ENCODE measurements at regions not wholly inside any gene's neighbourhood (a gene's known extent, or its start where the extent isn't known, plus 50 kb on each side); places are given as distances from the start of the nearest gene placed in this dataset.

- Histone ChIP-seq H3K4me1 (ENCODE audit: control insufficient read depth, insufficient read depth, low read length, poor library complexity, severe bottlenecking) (no peaks in the 10 kb centered on the region), H3K27ac (ENCODE audit: low read depth, low read length, severe bottlenecking) (no peak overlapping the region), H3K4me3 (ENCODE audit: extremely low read depth, insufficient read depth, low read length, poor library complexity, severe bottlenecking) (no peak overlapping the region), H3K36me3 (ENCODE audit: control insufficient read depth, insufficient read depth, low read length) (no peaks in the 10 kb centered on the region), H3K9me3 (ENCODE audit: control insufficient read depth, low read length) (no peaks in the 10 kb centered on the region)
- 81 to 93% methylated on average over 3 to 6 of the region's 7 CpGs for WGBS, 2 experiments (ENCODE audit: insufficient coverage in 2 of 2)
Observed at GRCh38 chr1:190736971-190737590, 259.4 kb upstream of the BRINP3 start.

DNA sequence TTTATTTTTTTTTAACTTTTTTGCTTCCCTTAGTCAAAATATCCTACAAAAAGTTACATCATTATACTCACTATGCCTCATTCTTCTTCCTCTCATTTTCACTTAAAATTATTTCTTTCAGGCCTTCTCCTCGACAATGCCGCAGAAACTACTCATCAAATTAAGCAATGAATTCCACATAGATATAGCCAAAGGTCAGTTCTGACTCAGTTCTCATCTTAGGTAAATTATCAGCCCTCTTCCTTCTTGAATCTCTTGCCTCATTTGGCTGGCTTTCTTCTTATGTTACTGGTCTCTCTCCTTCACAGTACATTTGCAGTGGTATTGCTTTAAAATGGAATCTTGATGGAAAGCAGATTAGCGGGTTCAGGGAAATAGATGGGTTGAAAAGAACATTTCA, 260.7 kb upstream of the BRINP3 start:
- Histone ChIP-seq H3K4me1 (ENCODE audit: control insufficient read depth, insufficient read depth, low read length, poor library complexity, severe bottlenecking) (no peaks in the 10 kb centered on the region), H3K36me3 (ENCODE audit: control insufficient read depth, insufficient read depth, low read length) (no peaks in the 10 kb centered on the region), H3K9me3 (ENCODE audit: control insufficient read depth, low read length) (no peaks in the 10 kb centered on the region), H3K27ac (ENCODE audit: low read depth, low read length, severe bottlenecking) (no peak overlapping the region), H3K4me3 (ENCODE audit: extremely low read depth, insufficient read depth, low read length, poor library complexity, severe bottlenecking) (no peak overlapping the region)
- 91 to 96% methylated on average over 3 of the region's 3 CpGs for WGBS, 2 experiments (ENCODE audit: insufficient coverage in 2 of 2)

- WGBS, 2 experiments (ENCODE audit: insufficient coverage in 2 of 2): no CpG with 5 or more reads among the region's 2 CpGs
- no peak overlapping the region for H3K27ac ChIP-seq (ENCODE audit: low read depth, low read length, severe bottlenecking)
- no peak overlapping the region for H3K4me3 ChIP-seq (ENCODE audit: extremely low read depth, insufficient read depth, low read length, poor library complexity, severe bottlenecking)
- no peaks in the 10 kb centered on the region for H3K4me1 ChIP-seq (ENCODE audit: control insufficient read depth, insufficient read depth, low read length, poor library complexity, severe bottlenecking)
- no peaks in the 10 kb centered on the region for H3K36me3 ChIP-seq (ENCODE audit: control insufficient read depth, insufficient read depth, low read length)
- H3K9me3 ChIP-seq (ENCODE audit: control insufficient read depth, low read length): no peaks in the 10 kb centered on the region
Observed at GRCh38 chr1:190739926-190740325, 262.3 kb upstream of the BRINP3 start.

DNA sequence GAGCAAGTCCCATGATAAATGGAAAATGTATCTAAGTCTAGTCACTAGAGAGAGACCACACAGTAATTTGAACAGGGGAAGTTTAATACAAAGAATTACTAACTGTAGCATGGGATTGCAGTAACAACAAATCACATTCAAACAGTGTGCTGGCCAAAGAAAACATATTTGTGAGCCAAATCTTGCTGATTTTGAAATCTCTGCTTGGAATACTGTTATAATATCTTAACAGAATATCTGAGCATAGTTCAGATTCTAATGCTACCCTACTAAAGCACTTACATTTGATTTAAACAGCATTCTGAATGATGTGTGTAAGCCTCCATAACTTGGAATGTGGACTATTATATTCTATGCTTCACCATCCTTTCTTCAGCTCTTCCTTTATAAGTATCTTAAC, 270.0 kb upstream of the BRINP3 start:
- Histone ChIP-seq H3K4me1 (ENCODE audit: control insufficient read depth, insufficient read depth, low read length, poor library complexity, severe bottlenecking) (no peaks in the 10 kb centered on the region), H3K36me3 (ENCODE audit: control insufficient read depth, insufficient read depth, low read length) (no peaks in the 10 kb centered on the region), H3K9me3 (ENCODE audit: control insufficient read depth, low read length) (no peaks in the 10 kb centered on the region), H3K4me3 (ENCODE audit: extremely low read depth, insufficient read depth, low read length, poor library complexity, severe bottlenecking) (no peak overlapping the region), H3K27ac (ENCODE audit: low read depth, low read length, severe bottlenecking) (no peak overlapping the region)

DNA sequence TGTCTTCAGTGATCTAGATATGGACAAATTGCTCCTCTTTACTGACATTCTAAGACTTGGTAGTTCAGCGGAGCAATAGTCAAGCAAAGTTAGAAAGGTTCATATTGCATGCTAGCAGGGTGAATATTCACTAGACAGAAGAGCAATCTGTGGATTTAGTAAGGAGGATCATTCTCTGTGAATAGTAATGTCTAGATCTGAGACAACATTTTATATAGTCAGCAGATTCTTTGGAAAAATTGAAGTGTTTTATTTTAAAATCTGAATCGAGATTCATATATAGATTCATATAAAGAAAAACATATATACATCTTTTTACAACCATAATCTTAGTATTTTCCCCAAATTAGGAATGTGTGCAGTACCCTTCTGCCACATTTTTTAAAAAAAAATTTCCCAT, 274.5 kb upstream of the BRINP3 start:
- no peak overlapping the region for H3K27ac ChIP-seq (ENCODE audit: low read depth, low read length, severe bottlenecking)
- H3K9me3 ChIP-seq (ENCODE audit: control insufficient read depth, low read length): no peaks in the 10 kb centered on the region
- no CpG with 5 or more reads among the region's 2 CpGs for WGBS, 2 experiments (ENCODE audit: insufficient coverage in 2 of 2)
- H3K4me1 ChIP-seq (ENCODE audit: control insufficient read depth, insufficient read depth, low read length, poor library complexity, severe bottlenecking): no peaks in the 10 kb centered on the region
- no peaks in the 10 kb centered on the region for H3K36me3 ChIP-seq (ENCODE audit: control insufficient read depth, insufficient read depth, low read length)
- no peak overlapping the region for H3K4me3 ChIP-seq (ENCODE audit: extremely low read depth, insufficient read depth, low read length, poor library complexity, severe bottlenecking)

- no CpG with 5 or more reads among the region's 1 CpG for WGBS, 2 experiments (ENCODE audit: insufficient coverage in 2 of 2)
- Histone ChIP-seq H3K9me3 (ENCODE audit: control insufficient read depth, low read length) (no peaks in the 10 kb centered on the region), H3K27ac (ENCODE audit: low read depth, low read length, severe bottlenecking) (no peak overlapping the region), H3K4me1 (ENCODE audit: control insufficient read depth, insufficient read depth, low read length, poor library complexity, severe bottlenecking) (no peaks in the 10 kb centered on the region), H3K36me3 (ENCODE audit: control insufficient read depth, insufficient read depth, low read length) (no peaks in the 10 kb centered on the region), H3K4me3 (ENCODE audit: extremely low read depth, insufficient read depth, low read length, poor library complexity, severe bottlenecking) (no peak overlapping the region)
Observed at GRCh38 chr1:190754666-190755065, 277.0 kb upstream of the BRINP3 start.

GRCh38 chr1:190759807-190760206, 282.1 kb upstream of the BRINP3 start:
- Histone ChIP-seq H3K9me3 (ENCODE audit: control insufficient read depth, low read length) (no peaks in the 10 kb centered on the region), H3K27ac (ENCODE audit: low read depth, low read length, severe bottlenecking) (no peak overlapping the region), H3K4me3 (ENCODE audit: extremely low read depth, insufficient read depth, low read length, poor library complexity, severe bottlenecking) (no peak overlapping the region), H3K36me3 (ENCODE audit: control insufficient read depth, insufficient read depth, low read length) (no peaks in the 10 kb centered on the region), H3K4me1 (ENCODE audit: control insufficient read depth, insufficient read depth, low read length, poor library complexity, severe bottlenecking) (no peaks in the 10 kb centered on the region)

DNA sequence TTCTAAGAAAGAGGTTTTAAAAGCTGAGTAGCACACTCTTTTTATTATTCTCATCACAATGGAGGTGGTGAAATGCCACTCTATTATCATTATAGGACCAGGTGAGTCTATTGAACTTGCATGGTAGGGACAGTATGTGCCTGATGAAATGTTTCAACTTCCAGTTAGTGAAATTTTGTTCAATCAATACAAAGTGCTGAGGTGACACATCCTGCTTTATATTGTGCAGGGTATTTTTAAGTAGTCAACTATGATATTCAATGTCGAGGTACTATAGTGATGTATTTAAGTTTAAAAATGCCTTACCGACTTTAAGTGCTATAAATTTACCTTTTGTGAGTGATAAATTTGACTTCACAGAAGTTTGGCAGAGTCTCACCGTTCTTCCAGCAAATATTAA, 284.7 kb upstream of the BRINP3 start:
- no peak overlapping the region for H3K27ac ChIP-seq (ENCODE audit: low read depth, low read length, severe bottlenecking)
- H3K4me1 ChIP-seq (ENCODE audit: control insufficient read depth, insufficient read depth, low read length, poor library complexity, severe bottlenecking): no peaks in the 10 kb centered on the region
- no peaks in the 10 kb centered on the region for H3K36me3 ChIP-seq (ENCODE audit: control insufficient read depth, insufficient read depth, low read length)
- H3K9me3 ChIP-seq (ENCODE audit: control insufficient read depth, low read length): no peaks in the 10 kb centered on the region
- no peak overlapping the region for H3K4me3 ChIP-seq (ENCODE audit: extremely low read depth, insufficient read depth, low read length, poor library complexity, severe bottlenecking)
- WGBS, 2 experiments (ENCODE audit: insufficient coverage in 2 of 2): 83% methylated on average over 1 to 2 of the region's 3 CpGs

GRCh38 chr1:190792873-190793272, 315.2 kb upstream of the BRINP3 start:
- Histone ChIP-seq H3K4me1 (ENCODE audit: control insufficient read depth, insufficient read depth, low read length, poor library complexity, severe bottlenecking) (no peaks in the 10 kb centered on the region), H3K36me3 (ENCODE audit: control insufficient read depth, insufficient read depth, low read length) (no peaks in the 10 kb centered on the region), H3K4me3 (ENCODE audit: extremely low read depth, insufficient read depth, low read length, poor library complexity, severe bottlenecking) (no peak overlapping the region), H3K9me3 (ENCODE audit: control insufficient read depth, low read length) (no peaks in the 10 kb centered on the region), H3K27ac (ENCODE audit: low read depth, low read length, severe bottlenecking) (no peak overlapping the region)
- 89 to 93% methylated on average over 9 of the region's 10 CpGs for WGBS, 2 experiments (ENCODE audit: insufficient coverage in 2 of 2)

DNA sequence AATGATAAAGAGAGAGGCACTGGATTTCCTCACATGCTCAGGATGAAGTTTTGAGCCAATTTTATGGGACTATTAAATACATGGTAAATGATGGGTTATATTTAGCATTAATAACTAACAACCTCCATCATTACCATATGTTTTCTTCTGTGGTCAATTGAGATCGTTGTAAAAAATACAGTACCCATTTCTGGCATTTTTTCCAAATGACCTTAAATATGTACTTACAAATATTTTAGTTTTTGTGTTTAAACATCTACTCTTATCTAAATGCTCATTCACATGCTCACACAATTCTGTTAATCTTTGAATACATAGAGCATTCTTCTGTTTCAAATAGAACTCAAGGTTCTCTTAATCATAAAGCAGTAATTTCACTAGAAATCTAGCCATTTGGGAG, 330.0 kb upstream of the BRINP3 start:
- WGBS, 2 experiments (ENCODE audit: insufficient coverage in 2 of 2): no CpG with 5 or more reads among the region's 1 CpG

DNA sequence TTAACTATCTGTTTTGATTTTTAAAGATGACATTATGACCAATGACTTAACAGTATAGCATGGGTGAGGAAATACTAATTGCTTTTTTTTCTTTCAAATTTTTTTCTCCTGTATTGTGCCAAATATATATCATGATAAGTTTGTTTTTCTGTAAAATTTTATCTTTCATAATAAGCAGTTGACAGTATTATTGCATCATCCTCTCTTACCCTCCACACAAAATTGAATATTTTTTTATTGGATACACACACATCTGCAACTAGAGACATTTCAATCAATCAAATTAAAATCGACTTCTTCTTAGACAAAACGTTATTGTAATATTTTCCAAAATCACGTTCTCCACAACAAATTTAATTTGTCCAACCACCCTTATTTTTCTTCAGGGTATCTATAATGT, 330.4 kb upstream of the BRINP3 start:
- Histone ChIP-seq H3K4me1 (ENCODE audit: control insufficient read depth, insufficient read depth, low read length, poor library complexity, severe bottlenecking) (no peaks in the 10 kb centered on the region), H3K36me3 (ENCODE audit: control insufficient read depth, insufficient read depth, low read length) (no peaks in the 10 kb centered on the region), H3K4me3 (ENCODE audit: extremely low read depth, insufficient read depth, low read length, poor library complexity, severe bottlenecking) (no peak overlapping the region), H3K27ac (ENCODE audit: low read depth, low read length, severe bottlenecking) (no peak overlapping the region), H3K9me3 (ENCODE audit: control insufficient read depth, low read length) (no peaks in the 10 kb centered on the region)
- 71% methylated on average over 1 of the region's 3 CpGs; no CpG with 5 or more reads in 1 of the 2 experiments for WGBS, 2 experiments (ENCODE audit: insufficient coverage in 2 of 2)

More for the DNA sequence above, 330.0 kb upstream of the BRINP3 start:
- Histone ChIP-seq H3K27ac (ENCODE audit: low read depth, low read length, severe bottlenecking) (no peak overlapping the region), H3K4me1 (ENCODE audit: control insufficient read depth, insufficient read depth, low read length, poor library complexity, severe bottlenecking) (no peaks in the 10 kb centered on the region), H3K9me3 (ENCODE audit: control insufficient read depth, low read length) (no peaks in the 10 kb centered on the region), H3K36me3 (ENCODE audit: control insufficient read depth, insufficient read depth, low read length) (no peaks in the 10 kb centered on the region), H3K4me3 (ENCODE audit: extremely low read depth, insufficient read depth, low read length, poor library complexity, severe bottlenecking) (no peak overlapping the region)
